ENCODE measurements at regions not wholly inside any gene's neighbourhood (a gene's known extent, or its start where the extent isn't known, plus 50 kb on each side); places are given as distances from the start of the nearest gene placed in this dataset.

DNA sequence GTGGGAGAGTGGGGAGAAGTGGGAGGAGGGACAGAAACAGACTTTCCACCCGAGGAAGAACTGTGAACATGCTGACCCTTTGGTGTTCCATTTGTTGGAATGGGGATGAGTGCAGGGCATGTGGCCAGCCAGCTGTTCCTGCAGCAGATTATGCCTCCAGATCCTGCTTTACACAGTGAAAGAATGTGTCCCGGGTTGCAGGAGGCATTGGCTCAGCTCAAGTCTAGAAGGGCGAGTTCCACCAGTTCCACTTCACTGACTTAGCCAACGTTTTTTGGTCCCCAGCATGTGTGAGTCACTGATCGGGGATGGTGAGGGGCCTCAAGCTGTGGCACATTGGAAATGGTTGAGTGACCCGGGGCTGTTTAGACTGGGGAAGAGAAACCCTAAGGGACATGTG lies 307.0 kb upstream of the ROPN1 start:
- Histone ChIP-seq H3K27ac (peak overlapping the region; percentile 59 to 61), H3K4me3 (no peak overlapping the region), H3K36me3 (no peaks in the 10 kb centered on the region), H3K4me1 (ENCODE audit: control insufficient read depth in 1 of 2, low read depth in 2 of 2) (peaks cover 11 to 52% of the 10 kb centered on the region in 2 donors), H3K27me3 (replicated peaks; ENCODE audit: insufficient read depth) (no peaks in the 10 kb centered on the region), H3K9me3 (no peaks in the 10 kb centered on the region)
- TF ChIP-seq, protein P1, sequence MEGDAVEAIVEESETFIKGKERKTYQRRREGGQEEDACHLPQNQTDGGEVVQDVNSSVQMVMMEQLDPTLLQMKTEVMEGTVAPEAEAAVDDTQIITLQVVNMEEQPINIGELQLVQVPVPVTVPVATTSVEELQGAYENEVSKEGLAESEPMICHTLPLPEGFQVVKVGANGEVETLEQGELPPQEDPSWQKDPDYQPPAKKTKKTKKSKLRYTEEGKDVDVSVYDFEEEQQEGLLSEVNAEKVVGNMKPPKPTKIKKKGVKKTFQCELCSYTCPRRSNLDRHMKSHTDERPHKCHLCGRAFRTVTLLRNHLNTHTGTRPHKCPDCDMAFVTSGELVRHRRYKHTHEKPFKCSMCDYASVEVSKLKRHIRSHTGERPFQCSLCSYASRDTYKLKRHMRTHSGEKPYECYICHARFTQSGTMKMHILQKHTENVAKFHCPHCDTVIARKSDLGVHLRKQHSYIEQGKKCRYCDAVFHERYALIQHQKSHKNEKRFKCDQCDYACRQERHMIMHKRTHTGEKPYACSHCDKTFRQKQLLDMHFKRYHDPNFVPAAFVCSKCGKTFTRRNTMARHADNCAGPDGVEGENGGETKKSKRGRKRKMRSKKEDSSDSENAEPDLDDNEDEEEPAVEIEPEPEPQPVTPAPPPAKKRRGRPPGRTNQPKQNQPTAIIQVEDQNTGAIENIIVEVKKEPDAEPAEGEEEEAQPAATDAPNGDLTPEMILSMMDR (IDR thresholded peaks at IDR 0.05), result no peak
- ATAC-seq (ENCODE audit: insufficient number of reproducible peaks, low FRiP score, low read depth) (no peak), DNase-seq (ENCODE audit: low spot score) (no peak)

- peaks cover 11 to 49% of the 10 kb centered on the region in 2 donors for H3K4me1 ChIP-seq (ENCODE audit: control insufficient read depth in 1 of 2, low read depth in 2 of 2)
- H3K27me3 ChIP-seq (replicated peaks; ENCODE audit: insufficient read depth), result no peaks in the 10 kb centered on the region
- DNase-seq (ENCODE audit: low spot score) (no peak), ATAC-seq (ENCODE audit: insufficient number of reproducible peaks, low FRiP score, low read depth) (no peak)
- TF ChIP-seq, protein P1 (IDR thresholded peaks at IDR 0.05), result no peak
- no peaks in the 10 kb centered on the region for H3K36me3 ChIP-seq
- H3K9me3 ChIP-seq, result no peaks in the 10 kb centered on the region
- H3K27ac ChIP-seq, result peak overlapping the region in 1 of 2 donors; percentile 59
- H3K4me3 ChIP-seq, result no peak overlapping the region
Observed at GRCh38 chr3:124299831-124300230, 307.9 kb upstream of the ROPN1 start.

DNA sequence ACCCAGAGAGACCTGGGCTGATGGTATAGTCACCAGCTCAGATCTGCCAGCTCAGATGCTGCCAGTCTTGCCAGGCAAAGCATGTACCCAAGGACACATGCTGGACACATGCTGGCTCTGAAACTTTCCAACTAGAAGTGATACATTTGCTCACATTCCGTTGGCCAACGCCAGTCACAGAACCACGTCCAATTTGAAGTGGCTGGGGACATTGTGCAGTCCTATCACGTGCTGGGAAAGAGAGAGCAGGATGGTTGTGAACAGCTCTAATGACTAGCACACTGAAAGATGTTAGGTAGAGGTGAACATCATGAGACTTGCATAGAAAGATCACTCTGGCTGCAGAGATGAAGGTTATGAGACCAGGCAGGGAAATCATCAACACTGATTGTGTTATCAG lies 308.5 kb upstream of the ROPN1 start:
- Histone ChIP-seq H3K36me3 (no peaks in the 10 kb centered on the region), H3K27me3 (replicated peaks; ENCODE audit: insufficient read depth) (no peaks in the 10 kb centered on the region), H3K9me3 (no peaks in the 10 kb centered on the region), H3K27ac (no peak overlapping the region), H3K4me1 (ENCODE audit: control insufficient read depth in 1 of 2, low read depth in 2 of 2) (peaks cover 11 to 49% of the 10 kb centered on the region in 2 donors), H3K4me3 (no peak overlapping the region)
- no peak for ATAC-seq (ENCODE audit: insufficient number of reproducible peaks, low FRiP score, low read depth)
- TF ChIP-seq, protein P1 (IDR thresholded peaks at IDR 0.05), result no peak
- no peak for DNase-seq (ENCODE audit: low spot score)

DNA sequence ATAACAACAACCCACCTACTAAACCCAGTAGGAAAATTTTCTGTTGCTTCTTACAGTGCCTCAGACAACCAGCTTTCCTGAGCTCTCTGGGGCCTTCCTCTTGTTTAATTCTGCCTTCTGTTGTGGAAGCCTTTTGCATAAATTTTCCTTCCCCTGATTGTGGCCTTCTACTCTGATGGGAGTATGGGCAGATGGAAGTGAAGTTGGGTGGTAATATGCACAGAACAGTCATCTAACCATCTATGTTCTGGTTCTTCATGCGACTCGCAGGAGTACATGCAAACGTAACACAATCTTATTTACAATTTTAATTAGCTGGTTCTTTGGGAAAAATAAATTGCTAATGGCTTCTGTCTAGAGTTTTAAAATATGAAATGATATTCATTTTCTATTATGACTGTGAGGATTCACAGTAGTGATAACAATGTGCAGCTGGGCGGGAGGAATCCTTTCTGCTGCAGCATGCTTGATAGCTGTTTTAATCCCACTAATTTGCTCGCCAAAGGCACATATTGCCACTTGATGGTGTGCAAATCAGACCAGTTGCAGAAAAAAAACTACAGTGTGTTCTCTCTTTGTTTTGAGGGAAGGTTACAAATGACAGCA lies 311.5 kb upstream of the ROPN1 start:
- H3K27me3 ChIP-seq (replicated peaks; ENCODE audit: insufficient read depth), result no peaks in the 10 kb centered on the region
- no peaks in the 10 kb centered on the region for H3K36me3 ChIP-seq
- TF ChIP-seq, protein P1 (IDR thresholded peaks at IDR 0.05), result no peak
- H3K4me3 ChIP-seq, result no peak overlapping the region
- no peak overlapping the region for H3K27ac ChIP-seq
- H3K9me3 ChIP-seq, result peaks cover 13% of the 10 kb centered on the region
- peaks cover 7 to 29% of the 10 kb centered on the region in 2 donors for H3K4me1 ChIP-seq (ENCODE audit: control insufficient read depth in 1 of 2, low read depth in 2 of 2)
- DNase-seq (ENCODE audit: low spot score) (no peak), ATAC-seq (ENCODE audit: insufficient number of reproducible peaks, low FRiP score, low read depth) (no peak)

- no peaks in the 10 kb centered on the region for H3K27me3 ChIP-seq (replicated peaks; ENCODE audit: insufficient read depth)
- TF ChIP-seq, protein P1 (IDR thresholded peaks at IDR 0.05), result no peak
- H3K9me3 ChIP-seq, result peaks cover 13% of the 10 kb centered on the region
- H3K36me3 ChIP-seq, result no peaks in the 10 kb centered on the region
- no peak for ATAC-seq (ENCODE audit: insufficient number of reproducible peaks, low FRiP score, low read depth)
- H3K27ac ChIP-seq, result no peak overlapping the region
- no peak for DNase-seq (ENCODE audit: low spot score)
- H3K4me1 ChIP-seq (ENCODE audit: control insufficient read depth in 1 of 2, low read depth in 2 of 2), result no peaks in the 10 kb centered on the region
- no peak overlapping the region for H3K4me3 ChIP-seq
Observed at GRCh38 chr3:124306665-124307064, 314.7 kb upstream of the ROPN1 start.
